Lower leg skin (tissue), 3 donors: ENCODE measurements at regions not wholly inside any gene's neighbourhood (a gene's known extent, or its start where the extent isn't known, plus 50 kb on each side); places are given as distances from the start of the nearest gene placed in this dataset.

ENCODE experiments used
- POLR2A ChIP-seq, 2 donors: fragments of 450-650 bp; IDR thresholded peaks; one replicate each; pipeline ENCODE4 v1.6.1; 2016 to 2017; ENCODE audit warnings: antibody characterized with exemption in 2 of 2, mild to moderate bottlenecking in 1 of 2, moderate library complexity in 1 of 2
- TF ChIP-seq, protein P1 (sequence below), 3 donors: fragments of 450-650 bp; IDR thresholded peaks; one replicate each; pipeline ENCODE4 v1.5.1; 2016; ENCODE audit warnings: antibody characterized with exemption in 3 of 3, mild to moderate bottlenecking in 3 of 3, moderate library complexity in 2 of 3

DNA sequence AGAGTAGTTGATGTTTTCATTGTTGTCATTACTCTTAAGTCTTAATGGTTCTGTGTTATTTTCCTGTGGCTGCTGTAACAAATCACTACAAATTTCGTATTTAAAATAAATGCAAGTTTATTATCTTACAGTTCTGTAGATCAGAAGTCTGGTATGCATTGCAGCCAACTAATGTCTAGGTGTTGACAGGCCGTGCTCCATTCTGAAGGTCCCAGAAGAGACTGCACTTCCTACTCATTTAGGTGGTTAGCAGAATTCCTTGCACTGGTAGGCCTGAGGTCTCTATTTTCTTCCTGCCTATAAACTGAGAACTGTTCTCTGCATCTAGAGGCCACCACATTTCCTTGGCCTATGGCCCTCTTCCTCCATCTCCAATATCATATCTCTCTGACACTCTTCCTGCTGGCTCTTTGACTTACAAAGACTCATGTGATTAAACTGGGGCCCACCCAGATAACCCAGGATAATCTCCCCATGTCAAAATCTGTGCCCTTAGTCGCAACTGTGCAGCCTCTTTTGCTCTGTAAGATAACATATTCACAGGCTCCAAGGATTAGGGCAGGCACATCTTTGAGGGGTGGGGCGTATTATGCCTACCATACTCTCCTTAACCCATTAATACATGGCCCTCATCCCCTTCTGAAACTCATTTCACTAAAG, 468.4 kb downstream of the FOXO1 start:
- TF ChIP-seq, protein P1, sequence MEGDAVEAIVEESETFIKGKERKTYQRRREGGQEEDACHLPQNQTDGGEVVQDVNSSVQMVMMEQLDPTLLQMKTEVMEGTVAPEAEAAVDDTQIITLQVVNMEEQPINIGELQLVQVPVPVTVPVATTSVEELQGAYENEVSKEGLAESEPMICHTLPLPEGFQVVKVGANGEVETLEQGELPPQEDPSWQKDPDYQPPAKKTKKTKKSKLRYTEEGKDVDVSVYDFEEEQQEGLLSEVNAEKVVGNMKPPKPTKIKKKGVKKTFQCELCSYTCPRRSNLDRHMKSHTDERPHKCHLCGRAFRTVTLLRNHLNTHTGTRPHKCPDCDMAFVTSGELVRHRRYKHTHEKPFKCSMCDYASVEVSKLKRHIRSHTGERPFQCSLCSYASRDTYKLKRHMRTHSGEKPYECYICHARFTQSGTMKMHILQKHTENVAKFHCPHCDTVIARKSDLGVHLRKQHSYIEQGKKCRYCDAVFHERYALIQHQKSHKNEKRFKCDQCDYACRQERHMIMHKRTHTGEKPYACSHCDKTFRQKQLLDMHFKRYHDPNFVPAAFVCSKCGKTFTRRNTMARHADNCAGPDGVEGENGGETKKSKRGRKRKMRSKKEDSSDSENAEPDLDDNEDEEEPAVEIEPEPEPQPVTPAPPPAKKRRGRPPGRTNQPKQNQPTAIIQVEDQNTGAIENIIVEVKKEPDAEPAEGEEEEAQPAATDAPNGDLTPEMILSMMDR (IDR thresholded peaks at IDR 0.05) = no peak
- TF ChIP-seq POLR2A (IDR thresholded peaks at IDR 0.05) = no peak
